ENCODE measurements at regions not wholly inside any gene's neighbourhood (a gene's known extent, or its start where the extent isn't known, plus 50 kb on each side); places are given as distances from the start of the nearest gene placed in this dataset.
A peak's percentile ranks its signal among the peaks of the same experiment; 100 is the strongest.
"Not testable (repeated sequence)": the region's sequence is repeated elsewhere in the genome, so short reads cannot be mapped to it uniquely, and the experiment has no call there.

DNA sequence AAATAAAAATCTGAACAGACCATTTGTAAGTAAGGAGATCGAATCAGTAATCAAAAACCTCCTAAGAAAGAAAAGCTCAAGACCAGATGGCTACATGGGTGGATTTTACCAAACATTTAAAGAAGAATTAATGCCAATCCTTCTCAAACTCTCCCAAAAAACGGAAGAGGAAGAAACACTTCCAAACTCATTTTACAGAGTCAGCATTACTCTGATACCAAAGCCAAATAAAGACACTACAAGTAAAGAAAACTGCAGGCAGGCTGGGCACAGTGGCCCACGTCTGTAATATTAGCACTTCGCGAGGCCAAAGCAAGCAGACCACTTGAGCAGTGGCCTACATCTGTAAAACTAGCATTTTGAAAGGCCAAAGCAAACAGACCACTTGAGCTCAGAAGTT is 159.8 kb downstream of the DPY19L2 start:
- DNase-seq, result no peak

DNA sequence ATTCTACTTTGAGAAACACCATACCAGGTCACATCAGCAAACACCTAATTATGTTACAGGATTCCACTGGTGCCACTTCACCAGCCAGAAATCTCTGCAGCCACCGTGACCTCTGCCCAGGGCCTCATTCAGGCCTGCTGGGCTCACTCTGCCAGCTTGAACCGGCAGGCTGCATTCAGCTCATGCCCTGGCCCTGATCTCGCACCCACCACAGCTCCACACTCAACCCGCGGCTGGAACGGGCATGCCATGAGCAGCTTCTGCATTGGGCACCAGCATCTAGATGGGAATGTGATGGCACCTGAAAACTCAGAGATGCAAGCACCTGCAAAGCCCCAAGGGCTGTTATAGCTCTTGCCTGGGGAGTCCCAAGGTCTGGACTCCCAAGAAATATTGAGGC is 168.7 kb downstream of the DPY19L2 start:
- DNase-seq, result no peak

DNA sequence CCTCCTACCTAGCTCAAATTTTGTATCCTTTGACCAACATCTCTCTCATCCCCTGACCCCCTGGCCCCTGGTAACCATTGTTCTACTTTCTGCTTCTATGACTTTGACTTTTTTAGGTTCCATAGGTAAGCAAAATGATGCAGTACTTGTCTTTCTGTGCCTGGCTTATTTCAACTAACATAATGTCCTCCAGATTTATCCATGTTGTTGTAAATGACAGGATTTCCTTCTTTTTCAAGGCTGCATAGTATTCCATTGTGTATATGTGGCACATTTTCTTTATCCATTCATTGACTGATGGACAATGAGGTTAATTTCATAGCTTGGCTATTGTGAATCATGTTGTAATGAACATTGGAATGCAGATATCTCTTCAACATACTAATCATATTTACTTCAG is 170.1 kb downstream of the DPY19L2 start:
- DNase-seq, result no peak

DNA sequence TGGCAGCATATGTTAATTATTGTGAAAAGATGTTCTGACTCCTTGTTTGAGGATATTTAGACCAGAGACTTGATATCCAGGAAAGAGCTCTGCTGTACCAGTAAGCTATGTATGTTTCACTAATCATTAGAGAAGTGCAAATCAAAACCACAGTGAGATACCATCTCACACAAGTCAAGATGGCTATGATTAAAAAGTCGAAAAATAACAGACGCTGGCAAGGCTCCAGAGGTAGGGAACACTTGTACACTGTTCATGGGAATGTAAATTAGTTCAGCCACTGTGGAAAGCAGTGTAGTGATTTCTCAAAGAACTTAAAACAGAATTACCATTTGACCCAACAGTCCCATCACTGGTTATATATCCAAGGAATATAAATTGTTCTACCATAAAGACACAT is 171.6 kb downstream of the DPY19L2 start:
- no peak for DNase-seq

DNA sequence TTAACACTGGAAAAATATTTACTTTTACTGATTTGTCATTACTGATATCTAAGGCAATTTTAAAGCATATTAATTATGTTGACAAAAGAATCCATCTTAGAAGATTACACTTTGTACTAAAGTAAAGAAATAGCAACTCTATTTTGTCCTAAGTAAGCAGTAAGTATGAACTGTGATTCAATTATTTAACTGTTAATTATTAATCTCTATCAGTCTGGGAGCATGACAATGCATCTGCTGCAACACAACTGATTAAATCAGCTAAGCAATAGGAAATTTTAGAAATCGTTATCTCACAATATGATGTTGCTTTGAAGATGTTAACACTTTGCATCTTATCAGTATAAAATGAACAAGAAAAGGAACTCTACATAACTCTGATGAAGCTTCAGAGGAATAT is 172.3 kb downstream of the DPY19L2 start:
- DNase-seq, result no peak

DNA sequence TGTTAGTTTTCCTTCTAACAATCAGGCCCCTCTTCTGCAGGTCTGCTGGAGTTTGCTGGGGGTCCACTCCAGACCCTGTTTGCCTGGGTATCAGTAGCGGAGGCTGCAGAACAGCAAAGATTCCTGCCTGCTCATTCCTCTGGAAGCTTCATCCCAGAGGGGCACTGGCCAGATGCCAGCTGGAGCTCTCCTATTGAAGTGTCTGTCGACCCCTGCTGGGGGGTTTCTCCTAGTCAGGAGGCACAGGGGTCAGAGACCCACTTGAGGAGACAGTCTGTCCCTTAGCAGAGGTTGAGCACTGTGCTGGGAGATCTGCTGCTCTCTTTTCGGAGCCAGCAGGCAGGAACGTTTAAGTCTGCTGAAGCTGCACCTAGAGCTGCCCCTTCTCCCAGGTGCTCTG is 174.9 kb downstream of the DPY19L2 start:
- not testable (repeated sequence) for DNase-seq

DNA sequence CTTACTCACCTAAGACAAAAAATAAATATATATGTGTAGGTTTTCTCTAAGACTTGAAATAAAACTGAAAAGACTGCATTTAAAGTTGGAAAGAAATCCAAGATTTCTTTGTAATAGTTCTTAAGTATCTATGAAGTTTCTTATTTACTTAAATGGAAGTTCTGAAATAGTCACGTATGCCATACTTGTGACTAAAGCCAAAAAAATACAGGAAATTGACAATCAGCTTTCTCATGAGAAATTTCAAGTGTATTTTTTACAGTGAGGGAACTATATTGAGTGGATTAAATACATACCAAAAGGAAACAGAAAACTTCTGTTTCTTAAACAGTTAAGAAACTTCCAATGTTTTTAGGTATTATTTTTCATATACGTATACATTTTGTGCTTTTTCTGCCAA is 188.1 kb downstream of the DPY19L2 start:
- no peak for DNase-seq

DNA sequence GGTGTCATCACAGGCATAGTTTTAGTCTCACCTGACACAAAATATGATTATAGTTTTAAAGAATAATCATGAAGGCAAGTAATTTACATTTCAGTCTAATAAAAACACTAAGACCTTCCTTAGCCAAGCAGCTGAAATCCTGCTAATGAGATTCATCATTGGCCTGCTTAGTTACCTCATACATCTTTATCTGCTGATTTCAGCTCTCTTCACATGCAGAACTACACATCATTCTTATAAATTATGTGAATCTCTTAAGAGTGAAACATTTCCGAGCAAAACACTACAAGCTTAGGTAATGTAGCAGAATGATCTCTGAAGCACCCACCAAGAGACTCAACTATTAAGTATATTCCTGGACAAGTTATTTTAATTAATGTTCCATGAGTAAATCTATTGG is 198.1 kb downstream of the DPY19L2 start:
- DNase-seq, result no peak

DNA sequence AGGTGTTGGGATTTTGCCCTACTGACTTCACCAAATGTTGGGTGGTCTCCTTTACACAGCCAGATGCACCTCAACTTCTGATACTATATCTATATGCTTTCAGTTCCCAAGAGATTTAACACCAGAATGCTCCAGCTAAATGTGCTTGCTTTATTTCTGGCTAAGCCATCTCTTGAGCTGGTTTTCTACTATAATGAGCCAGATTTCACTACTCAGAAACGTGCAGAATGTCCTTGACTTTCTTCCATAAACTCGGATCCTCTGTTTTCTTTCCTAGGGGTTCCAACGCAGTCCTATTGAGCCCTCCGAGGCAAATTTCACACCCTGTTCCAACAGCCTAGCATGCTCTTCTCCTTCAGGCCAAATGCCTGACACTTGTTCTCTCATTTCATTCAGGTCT is 200.3 kb downstream of the DPY19L2 start:
- DNase-seq, result no peak

DNA sequence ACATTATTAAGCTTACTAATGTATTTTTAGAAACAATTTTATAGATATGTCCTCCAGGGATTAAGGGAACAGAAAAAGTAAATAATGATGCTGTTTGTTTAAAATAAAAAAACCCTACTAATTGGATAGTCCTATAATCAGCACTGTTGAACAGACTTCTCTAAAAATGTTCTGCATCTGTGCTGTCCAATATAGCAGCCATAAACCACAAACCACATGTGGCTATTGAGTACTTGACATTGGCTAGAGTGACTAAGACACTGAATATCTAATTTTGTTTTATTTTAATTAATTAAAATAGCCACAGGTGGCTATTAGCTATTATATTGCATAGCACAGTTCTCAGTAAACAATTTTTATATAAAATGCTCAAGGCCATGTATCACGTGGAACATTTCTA is 210.4 kb downstream of the DPY19L2 start:
- no peak for DNase-seq

DNA sequence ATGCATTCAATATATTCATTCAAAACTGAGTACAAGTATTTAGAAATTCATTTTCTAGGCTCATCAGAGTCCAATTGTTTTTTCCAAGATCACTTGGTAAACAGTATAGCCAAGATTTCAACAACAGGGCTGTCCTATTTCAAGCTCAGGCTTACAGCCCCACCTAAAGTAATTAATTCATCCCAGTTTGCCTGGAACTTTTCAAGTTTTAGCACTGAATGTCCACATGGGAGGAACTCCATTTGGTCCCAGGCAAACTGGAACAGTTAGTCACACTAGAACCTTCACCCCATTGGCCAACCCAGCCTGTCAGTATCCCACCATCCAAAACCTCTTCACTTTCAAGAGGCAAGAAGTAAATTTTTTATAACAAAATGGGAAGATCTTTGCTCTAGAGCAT is 210.9 kb downstream of the DPY19L2 start:
- DNase-seq, result no peak

DNA sequence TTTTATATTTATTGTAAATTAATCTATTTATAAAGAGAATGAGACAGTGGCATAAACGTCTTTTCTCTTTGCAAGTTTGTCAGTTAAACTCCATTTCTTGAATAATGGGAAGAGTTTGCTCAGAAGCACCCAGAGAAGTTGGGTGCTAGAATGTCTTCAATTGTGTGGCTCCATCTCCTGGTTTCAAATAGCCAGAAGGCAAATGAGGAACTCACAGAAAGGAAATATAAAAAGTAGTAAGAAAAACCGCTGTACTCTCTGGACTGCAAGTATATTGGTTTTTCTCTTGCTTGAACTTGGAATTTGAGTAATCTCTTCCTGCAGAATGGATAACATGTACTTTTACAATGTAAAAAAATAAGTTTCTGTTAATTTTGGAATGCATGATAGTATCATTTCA is 217.5 kb downstream of the DPY19L2 start:
- no peak for DNase-seq

DNA sequence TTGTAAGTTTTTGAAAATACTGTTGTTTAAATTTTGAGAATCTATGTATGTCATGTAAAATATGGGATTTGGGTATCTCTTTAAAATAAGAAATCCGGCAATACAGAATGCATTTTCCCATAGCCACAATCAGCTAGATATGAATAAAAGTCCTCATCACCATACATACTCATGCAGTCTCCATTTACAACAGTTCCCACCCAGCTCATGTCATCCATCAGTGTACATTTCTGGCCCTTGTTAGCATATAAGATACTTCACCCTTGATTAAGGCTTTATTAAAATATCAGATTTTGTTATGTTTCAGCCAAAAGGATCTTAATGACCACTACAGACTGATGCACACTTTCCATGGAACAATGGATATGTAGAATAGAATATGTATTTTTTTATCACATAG is 218.0 kb downstream of the DPY19L2 start:
- DNase-seq, result no peak

DNA sequence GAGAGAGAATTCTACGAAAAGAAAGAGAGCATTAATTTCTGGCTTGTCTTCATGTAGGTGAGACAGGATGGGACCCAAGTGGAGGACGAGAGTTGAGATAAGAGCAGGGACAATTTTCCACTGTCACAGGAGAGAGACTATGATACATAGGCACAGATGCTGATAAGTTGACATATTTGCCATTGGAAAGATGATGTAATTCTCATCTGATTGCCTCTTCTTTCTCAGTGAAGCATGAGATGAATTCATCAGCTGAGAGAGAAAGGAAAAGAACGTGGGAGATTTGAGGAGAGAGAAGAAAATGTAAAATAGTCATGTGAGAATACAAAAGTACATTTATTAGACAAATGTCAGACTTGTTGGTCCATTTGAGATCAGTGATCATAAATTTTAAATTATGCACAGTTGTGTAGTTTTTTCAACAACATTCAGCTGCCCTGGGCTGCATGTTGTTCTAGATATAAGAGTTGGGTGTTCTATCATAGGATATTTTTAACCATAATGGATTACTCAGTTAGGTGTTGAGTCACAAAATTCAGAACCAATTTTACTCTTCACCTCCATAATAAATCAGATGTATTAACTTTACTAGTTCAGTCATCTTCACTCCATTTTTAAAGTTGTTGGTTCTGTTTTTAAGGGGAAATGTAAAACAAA is 222.9 kb downstream of the DPY19L2 start:
- DNase-seq, result no peak

DNA sequence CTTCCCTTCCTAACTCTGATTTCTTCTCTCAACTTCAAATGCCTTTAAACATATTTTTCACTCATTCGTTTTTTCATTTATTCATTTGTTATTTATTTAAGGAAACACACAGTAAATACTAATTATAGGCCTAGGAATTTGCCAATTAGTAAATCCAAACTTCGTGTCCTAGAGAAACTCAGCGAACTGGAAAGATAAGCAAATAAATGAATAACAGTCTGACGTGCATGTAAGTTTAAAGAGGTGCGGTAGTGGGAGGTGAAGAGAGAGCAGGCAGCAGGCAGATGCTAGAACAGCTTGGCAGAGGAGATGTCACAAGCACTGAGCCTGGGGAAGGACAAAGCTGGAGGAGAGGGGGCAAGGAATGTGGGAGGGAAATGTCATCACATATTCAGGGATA is 228.2 kb downstream of the DPY19L2 start:
- no peak for DNase-seq

DNA sequence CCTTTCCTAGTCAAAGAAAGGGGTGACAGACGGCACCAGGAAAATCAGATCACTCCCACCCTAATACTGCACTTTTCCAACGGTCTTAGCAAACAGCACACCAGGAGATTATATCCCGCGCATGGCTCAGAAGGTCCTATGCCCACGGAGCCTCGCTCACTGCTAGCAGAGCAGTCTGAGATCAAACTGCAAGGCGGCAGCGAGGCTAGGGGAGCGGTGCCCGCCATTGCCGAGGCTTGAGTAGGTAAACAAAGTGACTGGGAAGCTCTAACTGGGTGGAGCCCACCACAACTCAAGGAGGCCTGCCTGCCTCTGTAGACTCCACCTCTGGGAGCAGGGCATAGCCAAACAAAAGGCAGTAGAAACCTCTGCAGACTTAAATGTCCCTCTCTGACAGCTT is 233.9 kb downstream of the DPY19L2 start:
- DNase-seq, result not testable (repeated sequence)

DNA sequence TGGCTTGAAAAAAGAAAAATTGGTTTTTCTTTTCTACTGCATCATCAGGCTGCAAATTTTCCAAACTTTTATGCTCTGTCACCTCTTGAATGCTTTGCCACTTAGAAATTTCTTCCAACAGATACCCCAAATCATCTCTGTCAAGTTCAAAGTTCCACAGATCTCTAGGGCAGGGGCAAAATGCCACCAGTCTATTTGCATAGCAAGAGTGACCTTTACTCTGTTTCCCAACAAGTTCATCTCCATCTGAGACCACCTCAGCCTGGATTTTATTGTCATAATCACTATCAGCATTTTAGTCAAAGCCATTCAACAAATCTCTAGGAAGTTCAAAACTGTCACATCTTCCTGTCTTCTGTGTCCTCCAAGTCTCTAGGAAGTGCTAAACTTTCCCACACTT is 240.3 kb downstream of the DPY19L2 start:
- DNase-seq, result not testable (repeated sequence)

DNA sequence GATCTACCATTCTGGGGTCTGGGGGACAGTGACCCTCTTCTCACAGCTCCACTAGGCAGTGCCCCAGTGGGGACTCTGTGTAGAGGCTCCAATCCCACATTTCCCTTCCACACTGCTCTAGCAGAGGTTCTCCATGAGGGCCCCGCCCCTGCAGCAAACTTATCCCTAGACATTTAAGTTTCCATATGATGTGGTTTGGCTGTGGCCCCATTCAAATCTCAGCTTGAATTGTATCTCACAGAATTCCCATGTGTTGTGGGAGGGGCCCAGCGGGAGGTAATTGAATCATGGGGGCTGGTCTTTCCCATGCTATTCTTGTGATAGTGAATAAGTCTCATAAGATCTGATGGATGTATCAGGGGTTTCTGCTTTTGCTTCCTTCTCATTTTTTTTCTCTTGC is 241.3 kb downstream of the DPY19L2 start:
- peak; percentile 2 for DNase-seq

DNA sequence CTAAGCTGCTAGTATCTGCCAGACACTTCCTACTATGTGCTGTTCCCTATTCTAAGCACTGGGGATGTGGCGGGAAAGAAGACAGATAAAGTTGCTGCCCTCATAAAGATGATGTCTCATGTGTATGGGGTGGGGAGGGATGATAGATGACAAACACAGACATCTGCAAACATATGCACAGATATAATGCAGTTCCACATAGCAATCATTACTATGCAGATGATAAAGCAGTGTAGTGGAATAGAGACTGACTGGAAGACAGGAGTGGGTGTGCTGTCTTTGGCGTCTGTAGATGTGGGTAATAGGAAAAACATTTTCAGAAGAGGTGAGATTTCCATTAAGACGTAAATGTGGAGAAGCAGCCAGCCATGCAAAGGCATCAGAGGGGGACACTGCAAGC is 243.6 kb downstream of the DPY19L2 start:
- DNase-seq, result no peak

DNA sequence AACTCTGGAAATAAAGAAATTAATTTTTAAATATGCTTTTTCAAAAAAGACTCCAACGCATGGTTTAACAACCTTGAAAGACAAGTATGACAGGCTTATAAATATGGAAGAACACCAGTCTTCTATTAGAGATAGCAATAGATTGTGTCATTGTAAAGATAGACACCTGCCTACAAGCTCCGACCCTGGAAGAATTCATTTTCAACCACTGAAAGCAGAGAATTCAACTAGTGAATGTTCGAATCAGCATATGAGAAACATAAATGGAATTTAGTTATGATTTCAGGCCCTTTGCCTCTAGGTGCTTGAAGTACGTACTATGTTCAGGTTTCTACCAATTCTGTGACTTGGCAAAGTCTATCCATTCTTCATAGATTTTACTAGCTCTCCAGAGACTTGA is 244.5 kb downstream of the DPY19L2 start:
- no peak for DNase-seq

DNA sequence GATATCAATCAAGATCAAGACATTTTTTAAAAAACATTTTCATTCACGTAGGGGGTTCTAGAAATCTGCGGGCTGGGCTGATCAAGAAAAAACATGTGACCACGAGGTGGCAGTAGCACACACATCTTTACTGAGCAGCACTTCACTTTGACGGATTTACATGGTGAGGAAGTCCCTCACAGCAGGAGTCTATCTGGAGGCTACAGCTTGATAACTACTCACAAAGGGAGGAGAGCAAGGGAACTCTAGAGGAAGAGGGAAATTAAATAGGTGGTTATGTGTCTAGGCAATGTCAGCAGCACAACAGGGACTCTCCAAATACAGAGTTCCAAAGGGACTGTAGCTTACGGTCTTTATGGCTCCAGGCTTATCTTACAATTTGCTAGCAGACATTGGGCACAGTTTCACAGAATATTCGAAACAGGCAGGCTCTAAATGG is 248.1 kb downstream of the DPY19L2 start:
- DNase-seq, result peak; percentile 45

DNA sequence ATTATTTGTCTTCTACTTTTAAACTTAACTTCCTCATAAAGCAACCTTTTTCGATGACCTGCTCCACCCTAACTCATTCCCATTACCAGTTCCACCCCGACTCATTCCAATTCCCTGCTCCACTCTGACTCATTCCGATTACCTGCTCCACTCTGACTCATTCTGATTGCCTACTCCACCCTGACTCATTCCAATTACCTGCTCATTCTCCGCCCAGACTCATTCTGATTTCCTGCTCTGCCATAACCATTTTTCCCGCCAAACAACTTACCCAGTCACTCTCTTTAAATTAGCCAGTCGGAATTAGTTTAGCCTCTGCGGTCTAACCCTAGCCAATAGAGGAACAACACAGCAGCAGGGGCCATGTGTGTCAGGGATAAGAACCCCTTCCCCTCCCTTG is 249.1 kb downstream of the DPY19L2 start:
- no peak for DNase-seq

DNA sequence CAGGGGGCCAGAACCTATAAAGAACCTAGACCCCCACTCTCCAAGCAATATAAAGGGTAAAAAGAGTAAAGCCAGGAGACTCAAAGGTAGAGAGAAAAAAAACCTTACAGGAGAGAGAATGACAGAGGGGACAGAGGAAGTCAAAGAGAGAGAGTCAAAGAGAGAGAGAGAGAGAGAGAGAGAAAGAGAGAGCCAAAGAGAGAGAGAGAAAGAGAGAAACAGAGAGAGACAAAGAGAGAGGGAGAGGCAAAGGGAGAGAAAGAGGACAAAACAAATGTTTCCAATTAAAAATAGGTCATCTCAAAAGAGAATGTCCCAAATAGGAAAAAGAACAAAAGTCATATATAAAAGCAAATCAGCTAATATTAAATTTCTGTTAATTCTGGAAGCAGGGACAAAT is 251.5 kb downstream of the DPY19L2 start:
- DNase-seq, result no peak

DNA sequence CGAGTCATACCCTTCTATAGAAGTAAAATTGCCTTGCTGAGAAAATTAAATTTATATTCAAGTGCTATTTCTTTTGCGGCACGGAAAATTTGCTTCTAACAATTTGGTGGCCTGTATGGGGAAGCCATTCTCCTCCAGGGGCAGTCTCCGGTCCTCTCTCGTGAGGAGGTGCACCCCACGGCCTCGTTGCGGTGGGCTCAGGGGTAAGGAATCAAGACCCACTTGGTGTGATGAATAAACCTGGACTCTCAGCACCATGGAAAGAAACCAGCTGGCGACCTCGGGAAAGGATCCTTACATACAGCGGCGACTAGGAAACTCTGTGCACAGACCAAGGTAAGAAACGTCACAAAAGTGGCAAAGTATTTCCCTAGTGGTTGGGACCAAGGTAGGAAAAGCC is 252.9 kb downstream of the DPY19L2 start:
- DNase-seq, result no peak

DNA sequence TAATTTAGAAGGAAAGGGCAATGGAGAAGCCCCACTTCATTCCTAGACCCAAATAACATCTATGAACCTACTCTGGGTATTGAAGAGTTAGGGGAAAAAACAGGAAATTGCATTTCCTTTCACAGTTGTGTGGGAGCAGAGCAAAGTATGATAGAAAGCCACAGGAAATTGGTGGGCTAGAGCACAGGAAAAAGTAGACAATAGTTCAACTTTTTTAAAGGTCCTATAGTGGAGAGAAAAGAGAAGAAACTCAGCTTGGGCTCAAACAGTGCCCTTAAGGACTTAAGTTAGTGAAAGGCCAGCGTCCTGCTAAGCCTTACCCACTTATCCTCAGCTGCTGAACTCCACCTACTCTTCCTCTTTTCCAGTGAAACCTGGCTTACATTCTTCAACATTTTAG is 258.1 kb downstream of the DPY19L2 start:
- DNase-seq, result no peak

Measured in fibroblast of skin of abdomen (primary cell).